IMR-90 (cell line): ENCODE measurements at regions not wholly inside any gene's neighbourhood (a gene's known extent, or its start where the extent isn't known, plus 50 kb on each side); places are given as distances from the start of the nearest gene placed in this dataset.
A peak's percentile ranks its signal among the peaks of the same experiment; 100 is the strongest.

ENCODE experiments used
- ATAC-seq: fragments of 200-7000 bp; cut with Tn5 transposase; 2 replicates; pipeline ENCODE4 v1.9.1; 2020; ENCODE audit warnings: low read depth, mild to moderate bottlenecking, moderate library complexity
- BruUV-seq: library from RNA; stranded (reverse); fragments of 400-500 nt; replicated peaks from 2 replicates; lab custom pipeline; 2021; lab: Mats Ljungman, UMichigan
- CTCF ChIA-PET: fragments of 300-600 bp; formaldehyde crosslinking; extraction: SDS; loops from one replicate; lab custom pipeline; 2021; ENCODE audit warnings: antibody characterized with exemption; lab: Yijun Ruan, JAX
- POLR2A ChIA-PET: fragments of 300-600 bp; sonication (Branson Sonifier 250); formaldehyde crosslinking; loops from one replicate; lab custom pipeline; 2022; ENCODE audit warnings: antibody characterized with exemption; ENCODE audit not compliant: unreplicated experiment; lab: Charles Lee
- DNase-seq: peaks from one replicate; pipeline ENCODE4 v3.0.0; 2013
- H2AFZ ChIP-seq: replicated peaks from 2 replicates; pipeline ENCODE3; 2013; ENCODE audit warnings: low read length, mild to moderate bottlenecking; ENCODE audit not compliant: poor library complexity
- H2AK5ac ChIP-seq: 2 replicates; pipeline ENCODE4 v1.6.1; 2013; ENCODE audit warnings: low read depth, low read length, inconsistent platforms
- H2AK9ac ChIP-seq: replicated peaks from 2 replicates; pipeline ENCODE3; 2013; ENCODE audit warnings: mild to moderate bottlenecking, low read depth, low read length, moderate library complexity; ENCODE audit not compliant: poor library complexity
- H2BK120ac ChIP-seq: 2 replicates; pipeline ENCODE4 v1.6.1; 2013; ENCODE audit warnings: low read depth, low read length, inconsistent platforms
- H2BK15ac ChIP-seq: 3 replicates; pipeline ENCODE4 v1.6.1; 2013; ENCODE audit warnings: low read depth, low read length, inconsistent platforms
- H2BK20ac ChIP-seq: 2 replicates; pipeline ENCODE4 v1.6.1; 2013; ENCODE audit warnings: low read depth, mild to moderate bottlenecking, inconsistent platforms, low read length, moderate library complexity
- H2BK5ac ChIP-seq: 2 replicates; pipeline ENCODE4 v1.6.1; 2013; ENCODE audit warnings: mild to moderate bottlenecking, low read depth, low read length, inconsistent platforms; ENCODE audit not compliant: poor library complexity, severe bottlenecking
- H3K14ac ChIP-seq: replicated peaks from 2 replicates; pipeline ENCODE4 v1.6.1; 2013; ENCODE audit warnings: low read depth, low read length, inconsistent platforms
- H3K18ac ChIP-seq: 2 replicates; pipeline ENCODE4 v1.6.1; 2013; ENCODE audit warnings: low read depth, low read length, control low read depth
- H3K23ac ChIP-seq: 2 replicates; pipeline ENCODE4 v1.6.1; 2013; ENCODE audit warnings: low read depth, low read length, inconsistent platforms
- H3K27ac ChIP-seq: 2 replicates; pipeline ENCODE4 v1.5.1; 2013; ENCODE audit warnings: mild to moderate bottlenecking, control low read depth, low read length; ENCODE audit not compliant: insufficient read depth
- H3K27me3 ChIP-seq: 2 replicates; pipeline ENCODE4 v1.6.1; 2013; ENCODE audit warnings: low read length; ENCODE audit not compliant: control insufficient read depth, insufficient read depth
- H3K36me3 ChIP-seq: 2 replicates; pipeline ENCODE4 v1.6.1; 2013; ENCODE audit warnings: low read length, mixed read lengths; ENCODE audit not compliant: control insufficient read depth, insufficient read depth
- H3K4ac ChIP-seq: 2 replicates; pipeline ENCODE4 v1.6.1; 2013; ENCODE audit warnings: low read depth, low read length, inconsistent platforms
- H3K4me1 ChIP-seq: 2 replicates; pipeline ENCODE4 v1.6.1; 2013; ENCODE audit warnings: low read length, mixed read lengths; ENCODE audit not compliant: control insufficient read depth, insufficient read depth
- H3K4me2 ChIP-seq: 2 replicates; pipeline ENCODE4 v1.6.1; 2013; ENCODE audit warnings: low read depth, mild to moderate bottlenecking, control low read depth, low read length, moderate library complexity
- H3K4me3 ChIP-seq: 2 replicates; pipeline ENCODE4 v1.5.1; 2013; ENCODE audit warnings: low read depth, mild to moderate bottlenecking, control low read depth, low read length, moderate library complexity; ENCODE audit not compliant: insufficient read depth
- H3K56ac ChIP-seq: 2 replicates; pipeline ENCODE4 v1.6.1; 2013; ENCODE audit warnings: low read length, inconsistent platforms; ENCODE audit not compliant: insufficient read depth; ENCODE audit errors: extremely low read depth
- H3K79me1 ChIP-seq, 2 experiments: 2 replicates each; pipeline ENCODE4 v1.6.1; 2013; ENCODE audit warnings: low read length in 2 of 2, inconsistent platforms in 1 of 2, low read depth in 1 of 2
- H3K9ac ChIP-seq: 2 replicates; pipeline ENCODE4 v1.6.1; 2013; ENCODE audit warnings: low read depth, low read length, control low read depth
- H3K9me1 ChIP-seq: 2 replicates; pipeline ENCODE4 v1.6.1; 2013; ENCODE audit warnings: low read length, inconsistent platforms; ENCODE audit not compliant: insufficient read depth
- H3K9me3 ChIP-seq: 2 replicates; pipeline ENCODE4 v1.6.1; 2013; ENCODE audit warnings: low read length; ENCODE audit not compliant: control insufficient read depth, insufficient read depth
- H4K20me1 ChIP-seq: 2 replicates; pipeline ENCODE4 v1.6.1; 2013; ENCODE audit warnings: low read length, inconsistent platforms; ENCODE audit not compliant: insufficient read depth
- H4K5ac ChIP-seq: 2 replicates; pipeline ENCODE4 v1.6.1; 2013; ENCODE audit warnings: mild to moderate bottlenecking, low read depth, low read length, control low read depth
- H4K8ac ChIP-seq, 2 experiments: 2 replicates each; pipeline ENCODE4 v1.6.1; 2013; ENCODE audit warnings: low read depth in 2 of 2, low read length in 2 of 2, control low read depth in 1 of 2, inconsistent platforms in 1 of 2
- H4K91ac ChIP-seq: 2 replicates; pipeline ENCODE4 v1.6.1; 2013; ENCODE audit warnings: low read depth, low read length, inconsistent platforms; ENCODE audit not compliant: insufficient read depth
- BHLHE40 ChIP-seq: fragments of 150-350 bp; IDR thresholded peaks from 2 replicates; pipeline ENCODE4 v1.6.1; 2016; ENCODE audit warnings: mild to moderate bottlenecking, low read depth, low read length
- CEBPB ChIP-seq: IDR thresholded peaks from 2 replicates; pipeline ENCODE4 v1.6.1; 2012; ENCODE audit warnings: low read depth, low read length, improper control_type of control experiment
- CHD1 ChIP-seq: IDR thresholded peaks from 2 replicates; pipeline ENCODE4 v1.6.1; 2012; ENCODE audit warnings: low read depth, low read length, improper control_type of control experiment
- FOS ChIP-seq: fragments of 150-350 bp; IDR thresholded peaks from 2 replicates; pipeline ENCODE4 v1.6.1; 2016; ENCODE audit warnings: low read depth, low read length
- MAFK ChIP-seq: IDR thresholded peaks from 2 replicates; pipeline ENCODE4 v1.6.1; 2012; ENCODE audit warnings: low read depth, low read length, improper control_type of control experiment
- MXI1 ChIP-seq: IDR thresholded peaks from 2 replicates; pipeline ENCODE4 v1.6.1; 2012; ENCODE audit warnings: low read depth, mild to moderate bottlenecking, low read length, moderate library complexity, borderline replicate concordance
- NFE2L2 ChIP-seq: fragments of 150-350 bp; IDR thresholded peaks from 2 replicates; pipeline ENCODE4 v1.6.1; 2016; ENCODE audit warnings: low read depth, mild to moderate bottlenecking, low read length
- RAD21 ChIP-seq: IDR thresholded peaks from 2 replicates; pipeline ENCODE4 v1.6.1; 2012; ENCODE audit warnings: low read length, improper control_type of control experiment
- RCOR1 ChIP-seq: IDR thresholded peaks from 2 replicates; pipeline ENCODE4 v1.6.1; 2012; ENCODE audit warnings: mild to moderate bottlenecking, low read length, improper control_type of control experiment; ENCODE audit not compliant: insufficient replicate concordance
- RFX5 ChIP-seq: IDR thresholded peaks from 2 replicates; pipeline ENCODE4 v1.8.0; 2012; ENCODE audit warnings: low read depth, mild to moderate bottlenecking, low read length, moderate library complexity
- SMC3 ChIP-seq: fragments of 150-350 bp; IDR thresholded peaks from 2 replicates; pipeline ENCODE4 v1.6.1; 2016; ENCODE audit warnings: low read depth, mild to moderate bottlenecking, antibody characterized with exemption, low read length, moderate library complexity
- WGBS, 2 experiments: methylation state at CpG; one replicate each; pipeline versions ENCODE4 v1.1.5 to v1.1.7; 2013; ENCODE audit warnings: missing lambda C conversion rate in 2 of 2; ENCODE audit not compliant: insufficient read length in 1 of 2; ENCODE audit errors: extremely low coverage in 2 of 2; 5-methylcytosine and 5-hydroxymethylcytosine counted together
- dilution Hi-C: fragments of 300-500 bp; cut with HindIII; formaldehyde crosslinking; loops from one replicate; pipeline ENCODE4 v1.14.3; 2018; ENCODE audit warnings: low sequenced_read_pairs; ENCODE audit not compliant: unreplicated experiment
- in situ Hi-C: fragments of 300-500 bp; cut with MboI; formaldehyde crosslinking; loops from 3 replicates; pipeline ENCODE4 v1.14.3; 2019; ENCODE audit warnings: low sequenced_read_pairs, inconsistent platforms, mixed read lengths
- intact Hi-C: fragments of 100-400 bp; cut with micrococcal nuclease; formaldehyde crosslinking; loops from 2 replicates; pipeline ENCODE4 v1.10.0; 2022
- TF ChIP-seq, protein P1 (sequence below): conservative IDR thresholded peaks from 2 replicates; pipeline ENCODE4 v1.5.1; 2012; ENCODE audit warnings: mild to moderate bottlenecking, low read depth, low read length, improper control_type of control experiment
- TF ChIP-seq, protein P2 (sequence below): fragments of 150-350 bp; IDR thresholded peaks from 2 replicates; pipeline ENCODE4 v1.6.1; 2017; ENCODE audit warnings: mild to moderate bottlenecking, antibody characterized with exemption, low read length, low read depth
- TF ChIP-seq, protein P3 (sequence below): fragments of 150-350 bp; IDR thresholded peaks from 2 replicates; pipeline ENCODE4 v1.6.1; 2016; ENCODE audit warnings: low read depth, mild to moderate bottlenecking, low read length, moderate library complexity, borderline replicate concordance

DNA sequence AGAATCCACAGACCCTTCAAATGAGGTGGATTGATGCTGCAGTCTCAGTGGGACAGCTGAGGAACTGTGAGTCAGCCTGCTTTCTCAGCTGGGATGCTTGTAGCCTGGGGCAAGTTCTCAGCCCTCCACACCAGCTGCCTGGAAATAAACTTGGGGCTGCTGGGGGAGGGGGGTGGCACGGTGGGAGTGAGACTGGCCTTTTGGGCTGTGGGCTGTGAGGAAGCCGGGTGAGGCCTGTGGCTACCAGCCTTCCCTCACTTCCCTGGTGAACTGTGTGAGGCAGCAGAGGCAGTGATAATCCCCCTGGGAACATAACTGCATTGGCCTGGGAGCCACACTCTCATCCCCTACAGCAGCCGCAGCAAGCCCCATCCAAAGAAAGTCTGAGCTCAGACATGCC lies 114.5 kb upstream of the GUCY1A1 start:
- CTCF ChIA-PET: no interaction called here
- H3K4me1 ChIP-seq: peaks cover 2% of the 10 kb centered on the region; the same call in 1 of the 2 replicates
- TF ChIP-seq NFE2L2: no peak
- TF ChIP-seq, protein P1, sequence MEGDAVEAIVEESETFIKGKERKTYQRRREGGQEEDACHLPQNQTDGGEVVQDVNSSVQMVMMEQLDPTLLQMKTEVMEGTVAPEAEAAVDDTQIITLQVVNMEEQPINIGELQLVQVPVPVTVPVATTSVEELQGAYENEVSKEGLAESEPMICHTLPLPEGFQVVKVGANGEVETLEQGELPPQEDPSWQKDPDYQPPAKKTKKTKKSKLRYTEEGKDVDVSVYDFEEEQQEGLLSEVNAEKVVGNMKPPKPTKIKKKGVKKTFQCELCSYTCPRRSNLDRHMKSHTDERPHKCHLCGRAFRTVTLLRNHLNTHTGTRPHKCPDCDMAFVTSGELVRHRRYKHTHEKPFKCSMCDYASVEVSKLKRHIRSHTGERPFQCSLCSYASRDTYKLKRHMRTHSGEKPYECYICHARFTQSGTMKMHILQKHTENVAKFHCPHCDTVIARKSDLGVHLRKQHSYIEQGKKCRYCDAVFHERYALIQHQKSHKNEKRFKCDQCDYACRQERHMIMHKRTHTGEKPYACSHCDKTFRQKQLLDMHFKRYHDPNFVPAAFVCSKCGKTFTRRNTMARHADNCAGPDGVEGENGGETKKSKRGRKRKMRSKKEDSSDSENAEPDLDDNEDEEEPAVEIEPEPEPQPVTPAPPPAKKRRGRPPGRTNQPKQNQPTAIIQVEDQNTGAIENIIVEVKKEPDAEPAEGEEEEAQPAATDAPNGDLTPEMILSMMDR: no peak
- no peak for TF ChIP-seq RAD21
- no peak for TF ChIP-seq CHD1
- no peak for TF ChIP-seq CEBPB
- TF ChIP-seq RFX5: no peak
- TF ChIP-seq, protein P2, sequence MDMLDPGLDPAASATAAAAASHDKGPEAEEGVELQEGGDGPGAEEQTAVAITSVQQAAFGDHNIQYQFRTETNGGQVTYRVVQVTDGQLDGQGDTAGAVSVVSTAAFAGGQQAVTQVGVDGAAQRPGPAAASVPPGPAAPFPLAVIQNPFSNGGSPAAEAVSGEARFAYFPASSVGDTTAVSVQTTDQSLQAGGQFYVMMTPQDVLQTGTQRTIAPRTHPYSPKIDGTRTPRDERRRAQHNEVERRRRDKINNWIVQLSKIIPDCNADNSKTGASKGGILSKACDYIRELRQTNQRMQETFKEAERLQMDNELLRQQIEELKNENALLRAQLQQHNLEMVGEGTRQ: no peak
- no peak for TF ChIP-seq BHLHE40
- TF ChIP-seq MXI1: no peak
- no peak for TF ChIP-seq MAFK
- TF ChIP-seq RCOR1: no peak
- TF ChIP-seq SMC3: no peak
- TF ChIP-seq, protein P3, sequence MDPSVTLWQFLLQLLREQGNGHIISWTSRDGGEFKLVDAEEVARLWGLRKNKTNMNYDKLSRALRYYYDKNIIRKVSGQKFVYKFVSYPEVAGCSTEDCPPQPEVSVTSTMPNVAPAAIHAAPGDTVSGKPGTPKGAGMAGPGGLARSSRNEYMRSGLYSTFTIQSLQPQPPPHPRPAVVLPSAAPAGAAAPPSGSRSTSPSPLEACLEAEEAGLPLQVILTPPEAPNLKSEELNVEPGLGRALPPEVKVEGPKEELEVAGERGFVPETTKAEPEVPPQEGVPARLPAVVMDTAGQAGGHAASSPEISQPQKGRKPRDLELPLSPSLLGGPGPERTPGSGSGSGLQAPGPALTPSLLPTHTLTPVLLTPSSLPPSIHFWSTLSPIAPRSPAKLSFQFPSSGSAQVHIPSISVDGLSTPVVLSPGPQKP: no peak
- TF ChIP-seq FOS: no peak
- WGBS, 2 experiments: 100% methylated on average over 1 of the region's 3 CpGs; no CpG with 5 or more reads in 1 of the 2 experiments
- H3K27me3 ChIP-seq: no peaks in the 10 kb centered on the region
- no peaks in the 10 kb centered on the region for H3K79me1 ChIP-seq
- no peak overlapping the region for H3K23ac ChIP-seq
- no peak overlapping the region for H3K4ac ChIP-seq
- dilution Hi-C loops: no loop called here
- no peak overlapping the region for H2BK5ac ChIP-seq
- ATAC-seq: peak; percentile 49; the same call in 1 of the 2 replicates
- no peak overlapping the region for H3K4me2 ChIP-seq
- no peak overlapping the region for H2BK120ac ChIP-seq
- H4K91ac ChIP-seq: no peak overlapping the region
- no peaks in the 10 kb centered on the region for H3K9me1 ChIP-seq
- H3K36me3 ChIP-seq: no peaks in the 10 kb centered on the region
- no peak overlapping the region for H4K8ac ChIP-seq
- no peak overlapping the region for H3K56ac ChIP-seq
- H3K27ac ChIP-seq: no peak overlapping the region
- POLR2A ChIA-PET: no interaction called here
- no peak overlapping the region for H3K14ac ChIP-seq
- peak overlapping the region; percentile 0 for H2AFZ ChIP-seq
- H3K4me3 ChIP-seq: no peak overlapping the region
- H3K9me3 ChIP-seq: no peaks in the 10 kb centered on the region
- no TSS peak for BruUV-seq
- no peak overlapping the region for H2BK15ac ChIP-seq
- no peak overlapping the region for H3K18ac ChIP-seq
- peak; percentile 81 for DNase-seq
- H4K5ac ChIP-seq: no peak overlapping the region
- H2BK20ac ChIP-seq: no peak overlapping the region
- intact Hi-C loops: no loop called here
- in situ Hi-C loops: no loop called here
- no peak overlapping the region for H2AK5ac ChIP-seq
- no peaks in the 10 kb centered on the region for H4K20me1 ChIP-seq
- no peak overlapping the region for H2AK9ac ChIP-seq
- no peak overlapping the region for H3K9ac ChIP-seq
